ENCODE measurements at regions not wholly inside any gene's neighbourhood (a gene's known extent, or its start where the extent isn't known, plus 50 kb on each side); places are given as distances from the start of the nearest gene placed in this dataset.
A peak's percentile ranks its signal among the peaks of the same experiment; 100 is the strongest.

- no peak overlapping the region for H3K27ac ChIP-seq
- WGBS, 10 experiments, result 11 to 100% (median 86%) methylated on average over 1 to 3 of the region's 3 CpGs; no CpG with 5 or more reads in 3 of the 10 experiments
- in situ Hi-C loops (cut with MboI; ENCODE audit: low pct_unique_long_range_greater_than_20kb in 2 of 9, low sequenced_read_pairs in 9 of 9, unreplicated experiment in 9 of 9), result no loop called here
- peak in 2 of 8 experiments; percentile 27 to 81 for ATAC-seq (replicated peaks in 6 of 8)
- H3K4me1 ChIP-seq (replicated peaks in 1 of 2), result no peaks in the 10 kb centered on the region
- no peak overlapping the region for H3K4me3 ChIP-seq
These were observed 1131.0 kb upstream of the NXPH2 start for GRCh38 chr2:139911160-139911559.

GRCh38 chr2:139909136-139909535 lies 1128.9 kb upstream of the NXPH2 start:
- no peak for ATAC-seq (replicated peaks in 6 of 8)
- Histone ChIP-seq H3K27ac (no peak overlapping the region), H3K4me3 (no peak overlapping the region), H3K4me1 (replicated peaks in 1 of 2) (no peaks in the 10 kb centered on the region)
- in situ Hi-C loops (cut with MboI; ENCODE audit: low pct_unique_long_range_greater_than_20kb in 2 of 9, low sequenced_read_pairs in 9 of 9, unreplicated experiment in 9 of 9), result no loop called here
- WGBS, 10 experiments, result 13 to 100% (median 84%) methylated on average over 1 to 3 of the region's 3 CpGs; no CpG with 5 or more reads in 1 of the 10 experiments

- Histone ChIP-seq H3K4me1 (replicated peaks in 1 of 2) (no peaks in the 10 kb centered on the region), H3K4me3 (no peak overlapping the region), H3K27ac (no peak overlapping the region)
- in situ Hi-C loops (cut with MboI; ENCODE audit: low pct_unique_long_range_greater_than_20kb in 2 of 9, low sequenced_read_pairs in 9 of 9, unreplicated experiment in 9 of 9), result no loop called here
- ATAC-seq (replicated peaks in 6 of 8), result no peak
- WGBS, 10 experiments, result 0 to 96% (median 78%) methylated on average over 1 to 2 of the region's 2 CpGs
These were observed 1125.4 kb upstream of the NXPH2 start for GRCh38 chr2:139905624-139906023.

GRCh38 chr2:139891636-139892035 lies 1111.4 kb upstream of the NXPH2 start:
- 64% methylated on average over 3 of the region's 4 CpGs; no CpG with 5 or more reads in 9 of the 10 experiments for WGBS, 10 experiments
- Histone ChIP-seq H3K4me3 (no peak overlapping the region), H3K4me1 (replicated peaks in 1 of 2) (no peaks in the 10 kb centered on the region), H3K27ac (no peak overlapping the region)
- ATAC-seq (replicated peaks in 6 of 8), result no peak
- in situ Hi-C loops (cut with MboI; ENCODE audit: low pct_unique_long_range_greater_than_20kb in 2 of 9, low sequenced_read_pairs in 9 of 9, unreplicated experiment in 9 of 9), result no loop called here

GRCh38 chr2:139885921-139886498 lies 1105.8 kb upstream of the NXPH2 start:
- H3K4me1 ChIP-seq (replicated peaks in 1 of 2), result no peaks in the 10 kb centered on the region
- in situ Hi-C loops (cut with MboI; ENCODE audit: low pct_unique_long_range_greater_than_20kb in 2 of 9, low sequenced_read_pairs in 9 of 9, unreplicated experiment in 9 of 9), result no loop called here
- H3K4me3 ChIP-seq, result no peak overlapping the region
- 0 to 92% (median 82%) methylated on average over 1 to 2 of the region's 2 CpGs; no CpG with 5 or more reads in 2 of the 10 experiments for WGBS, 10 experiments
- H3K27ac ChIP-seq, result no peak overlapping the region
- no peak for ATAC-seq (replicated peaks in 6 of 8)

GRCh38 chr2:139876964-139877363 lies 1096.8 kb upstream of the NXPH2 start:
- no peak for ATAC-seq (replicated peaks in 6 of 8)
- Histone ChIP-seq H3K4me3 (no peak overlapping the region), H3K27ac (no peak overlapping the region), H3K4me1 (replicated peaks in 1 of 2) (no peaks in the 10 kb centered on the region)
- WGBS, 10 experiments, result 25 to 100% (median 75%) methylated on average over 1 to 3 of the region's 3 CpGs; no CpG with 5 or more reads in 1 of the 10 experiments
- in situ Hi-C loops (cut with MboI; ENCODE audit: low pct_unique_long_range_greater_than_20kb in 2 of 9, low sequenced_read_pairs in 9 of 9, unreplicated experiment in 9 of 9), result no loop called here

- no peak overlapping the region for H3K27ac ChIP-seq
- in situ Hi-C loops (cut with MboI; ENCODE audit: low pct_unique_long_range_greater_than_20kb in 2 of 9, low sequenced_read_pairs in 9 of 9, unreplicated experiment in 9 of 9), result no loop called here
- 46 to 100% (median 86%) methylated on average over 1 to 2 of the region's 2 CpGs; no CpG with 5 or more reads in 3 of the 10 experiments for WGBS, 10 experiments
- no peak for ATAC-seq (replicated peaks in 6 of 8)
- H3K4me1 ChIP-seq (replicated peaks in 1 of 2), result no peaks in the 10 kb centered on the region
- H3K4me3 ChIP-seq, result no peak overlapping the region
These were observed 1096.1 kb upstream of the NXPH2 start for GRCh38 chr2:139876321-139876720.

- Histone ChIP-seq H3K4me3 (no peak overlapping the region), H3K27ac (no peak overlapping the region), H3K4me1 (replicated peaks in 1 of 2) (no peaks in the 10 kb centered on the region)
- ATAC-seq (replicated peaks in 6 of 8), result no peak
- 28 to 100% (median 93%) methylated on average over 1 to 4 of the region's 4 CpGs; no CpG with 5 or more reads in 1 of the 10 experiments for WGBS, 10 experiments
- in situ Hi-C loops (cut with MboI; ENCODE audit: low pct_unique_long_range_greater_than_20kb in 2 of 9, low sequenced_read_pairs in 9 of 9, unreplicated experiment in 9 of 9), result no loop called here
These were observed 1092.3 kb upstream of the NXPH2 start for GRCh38 chr2:139872503-139872902.

- in situ Hi-C loops (cut with MboI; ENCODE audit: low pct_unique_long_range_greater_than_20kb in 2 of 9, low sequenced_read_pairs in 9 of 9, unreplicated experiment in 9 of 9), result no loop called here
- H3K27ac ChIP-seq, result no peak overlapping the region
- no peak for ATAC-seq (replicated peaks in 6 of 8)
- 10 to 96% (median 78%) methylated on average over 2 to 8 of the region's 8 CpGs; no CpG with 5 or more reads in 2 of the 10 experiments for WGBS, 10 experiments
- no peaks in the 10 kb centered on the region for H3K4me1 ChIP-seq (replicated peaks in 1 of 2)
- no peak overlapping the region for H3K4me3 ChIP-seq
These were observed 1091.8 kb upstream of the NXPH2 start for GRCh38 chr2:139872032-139872431.

GRCh38 chr2:139867601-139868226 lies 1087.5 kb upstream of the NXPH2 start:
- ATAC-seq (replicated peaks in 6 of 8), result no peak
- in situ Hi-C loops (cut with MboI; ENCODE audit: low pct_unique_long_range_greater_than_20kb in 2 of 9, low sequenced_read_pairs in 9 of 9, unreplicated experiment in 9 of 9), result no loop called here
- WGBS, 10 experiments, result 20 to 100% (median 83%) methylated on average over 1 to 2 of the region's 2 CpGs; no CpG with 5 or more reads in 4 of the 10 experiments

GRCh38 chr2:139864821-139865302 lies 1084.7 kb upstream of the NXPH2 start:
- in situ Hi-C loops (cut with MboI; ENCODE audit: low pct_unique_long_range_greater_than_20kb in 2 of 9, low sequenced_read_pairs in 9 of 9, unreplicated experiment in 9 of 9), result no loop called here

More at GRCh38 chr2:139867601-139868226, 1087.5 kb upstream of the NXPH2 start:
- Histone ChIP-seq H3K4me1 (replicated peaks in 1 of 2) (no peaks in the 10 kb centered on the region), H3K4me3 (no peak overlapping the region), H3K27ac (no peak overlapping the region)

GRCh38 chr2:139854769-139855483 lies 1074.7 kb upstream of the NXPH2 start:
- peaks cover 0 to 5% of the 10 kb centered on the region in 2 donors for H3K4me1 ChIP-seq (replicated peaks in 1 of 2)
- no peak overlapping the region for H3K27ac ChIP-seq
- H3K4me3 ChIP-seq, result no peak overlapping the region
- 8 to 100% (median 75%) methylated on average over 1 to 3 of the region's 3 CpGs; no CpG with 5 or more reads in 1 of the 10 experiments for WGBS, 10 experiments
- in situ Hi-C loops (cut with MboI; ENCODE audit: low pct_unique_long_range_greater_than_20kb in 2 of 9, low sequenced_read_pairs in 9 of 9, unreplicated experiment in 9 of 9), result no loop called here
- ATAC-seq (replicated peaks in 6 of 8), result peak in 5 of 8 experiments; percentile 36 to 79 (median 48)

More at GRCh38 chr2:139864821-139865302, 1084.7 kb upstream of the NXPH2 start:
- H3K27ac ChIP-seq, result no peak overlapping the region
- ATAC-seq (replicated peaks in 6 of 8), result peak in 2 of 8 experiments; percentile 53 to 99
- no peak overlapping the region for H3K4me3 ChIP-seq
- H3K4me1 ChIP-seq (replicated peaks in 1 of 2), result no peaks in the 10 kb centered on the region
- 0 to 100% (median 68%) methylated on average over 1 to 6 of the region's 6 CpGs for WGBS, 10 experiments

GRCh38 chr2:139850254-139850890 lies 1070.2 kb upstream of the NXPH2 start:
- no peak for ATAC-seq (replicated peaks in 6 of 8)
- in situ Hi-C loops (cut with MboI; ENCODE audit: low pct_unique_long_range_greater_than_20kb in 2 of 9, low sequenced_read_pairs in 9 of 9, unreplicated experiment in 9 of 9), result no loop called here
- peaks cover 0 to 5% of the 10 kb centered on the region in 2 donors for H3K4me1 ChIP-seq (replicated peaks in 1 of 2)
- H3K27ac ChIP-seq, result no peak overlapping the region
- no peak overlapping the region for H3K4me3 ChIP-seq
- WGBS, 10 experiments, result 0 to 100% (median 71%) methylated on average over 1 of the region's 1 CpG; no CpG with 5 or more reads in 2 of the 10 experiments

All from motor neuron (in vitro differentiated cells).